H1 (cell line): ENCODE measurements at regions not wholly inside any gene's neighbourhood (a gene's known extent, or its start where the extent isn't known, plus 50 kb on each side); places are given as distances from the start of the nearest gene placed in this dataset.

Experiments used
- CTCF ChIA-PET: fragments of 300-600 bp; sonication (Branson Sonifier 250); formaldehyde crosslinking; loops from one replicate; lab custom pipeline; 2021; ENCODE audit not compliant: partially characterized antibody; lab: Charles Lee
- POLR2A ChIA-PET: fragments of 300-600 bp; sonication (Branson Sonifier 250); formaldehyde crosslinking; loops from one replicate; lab custom pipeline; 2021; ENCODE audit warnings: inconsistent platforms; ENCODE audit not compliant: partially characterized antibody; lab: Charles Lee
- DNase-seq, 2 experiments: peaks; one replicate each; pipeline versions ENCODE4 v3.0.0 to v3.0.0-alpha.2; 2010 to 2022; ENCODE audit warnings: low spot score in 2 of 2, low read depth in 1 of 2, mixed read lengths in 1 of 2
- FAIRE-seq: peaks from 2 replicates; lab custom pipeline; 2011; peaks lifted over from hg19 to GRCh38; lab: Jason Lieb, UNC
- H2AFZ ChIP-seq: 2 replicates; pipeline ENCODE4 v1.8.1; 2012; ENCODE audit warnings: low read length, inconsistent platforms
- H2AK5ac ChIP-seq: 2 replicates; pipeline ENCODE4 v1.6.1; 2013; ENCODE audit warnings: low read depth, low read length
- H2BK120ac ChIP-seq: replicated peaks from 2 replicates; pipeline ENCODE3; 2013; ENCODE audit warnings: low read depth, low read length, inconsistent platforms
- H2BK12ac ChIP-seq: 2 replicates; pipeline ENCODE4 v1.6.1; 2013; ENCODE audit warnings: low read depth, low read length
- H2BK15ac ChIP-seq: 2 replicates; pipeline ENCODE4 v1.6.1; 2013; ENCODE audit warnings: low read length
- H2BK20ac ChIP-seq: 2 replicates; pipeline ENCODE4 v1.6.1; 2013; ENCODE audit warnings: low read length
- H2BK5ac ChIP-seq: 2 replicates; pipeline ENCODE4 v1.6.1; 2013; ENCODE audit warnings: low read depth, low read length
- H3K14ac ChIP-seq: 2 replicates; pipeline ENCODE4 v1.6.1; 2013; ENCODE audit warnings: inconsistent platforms; ENCODE audit not compliant: insufficient read length
- H3K18ac ChIP-seq: 2 replicates; pipeline ENCODE4 v1.6.1; 2013; ENCODE audit warnings: low read length; ENCODE audit errors: extremely low read depth
- H3K23ac ChIP-seq: 2 replicates; pipeline ENCODE4 v1.6.1; 2013; ENCODE audit warnings: inconsistent platforms; ENCODE audit not compliant: insufficient read length
- H3K23me2 ChIP-seq: 2 replicates; pipeline ENCODE4 v1.6.1; 2013; ENCODE audit warnings: low read depth, low read length
- H3K27ac ChIP-seq: 2 replicates; pipeline ENCODE4 v1.6.1; 2011; ENCODE audit warnings: low read depth, low read length, inconsistent platforms
- H3K27me3 ChIP-seq, 4 experiments: replicated peaks in 1 of 4; 1 replicate in 1 of 4; 2 replicates in 3 of 4; pipeline versions ENCODE4 v1.6.1 to v1.8.1; 2011 to 2013; ENCODE audit warnings: low read length in 3 of 4, mild to moderate bottlenecking in 3 of 4, inconsistent platforms in 2 of 4, mixed read lengths in 2 of 4, moderate library complexity in 1 of 4; ENCODE audit not compliant: control insufficient read depth in 3 of 4, insufficient read depth in 3 of 4; ENCODE audit errors: extremely low read depth in 1 of 4
- H3K36me3 ChIP-seq, 4 experiments: 2 replicates each; pipeline versions ENCODE4 v1.6.1 to v1.8.1; 2011 to 2013; ENCODE audit warnings: mild to moderate bottlenecking in 4 of 4, low read length in 3 of 4, moderate library complexity in 2 of 4, control low read depth in 1 of 4, inconsistent platforms in 1 of 4; ENCODE audit not compliant: insufficient read depth in 4 of 4, control insufficient read depth in 2 of 4
- H3K4ac ChIP-seq: replicated peaks from 2 replicates; pipeline ENCODE3; 2013; ENCODE audit warnings: low read length, low read depth, mixed read lengths, inconsistent platforms; ENCODE audit not compliant: insufficient read length
- H3K4me1 ChIP-seq, 4 experiments: replicated peaks in 1 of 4; 1 replicate in 1 of 4; 2 replicates in 3 of 4; pipeline versions ENCODE4 v1.6.1 to v1.8.1; 2011 to 2013; ENCODE audit warnings: low read length in 3 of 4, inconsistent platforms in 2 of 4, mixed read lengths in 1 of 4; ENCODE audit not compliant: insufficient read depth in 4 of 4, control insufficient read depth in 3 of 4
- H3K4me2 ChIP-seq, 2 experiments: 2 replicates each; pipeline versions ENCODE4 v1.6.1 to v1.8.1; 2011 to 2013; ENCODE audit warnings: low read depth in 2 of 2, low read length in 2 of 2, control low read depth in 1 of 2, inconsistent platforms in 1 of 2, mild to moderate bottlenecking in 1 of 2; ENCODE audit not compliant: insufficient read depth in 1 of 2
- H3K4me3 ChIP-seq, 4 experiments: fragments of 200-600, 300-600 bp in 1 of 4; sonication (generic), shearing (Covaris generic), sonication (Bioruptor Twin) in 1 of 4; 2 replicates each; pipeline versions ENCODE4 v1.5.1 to v1.8.1; 2011 to 2016; ENCODE audit warnings: low read length in 4 of 4, low read depth in 3 of 4, control low read depth in 2 of 4, inconsistent platforms in 2 of 4, mild to moderate bottlenecking in 2 of 4, mixed read lengths in 1 of 4, moderate library complexity in 1 of 4; ENCODE audit not compliant: insufficient read depth in 2 of 4; ENCODE audit errors: extremely low read depth in 1 of 4
- H3K56ac ChIP-seq: replicated peaks from 2 replicates; pipeline ENCODE3; 2013; ENCODE audit warnings: low read depth, mild to moderate bottlenecking, mixed read lengths, low read length, inconsistent platforms; ENCODE audit not compliant: insufficient read length
- H3K79me1 ChIP-seq: 2 replicates; pipeline ENCODE4 v1.6.1; 2013; ENCODE audit warnings: low read depth, low read length, control low read depth
- H3K79me2 ChIP-seq, 2 experiments: 2 replicates each; pipeline versions ENCODE4 v1.6.1 to v1.8.1; 2012 to 2013; ENCODE audit warnings: low read length in 2 of 2, mild to moderate bottlenecking in 2 of 2, inconsistent platforms in 1 of 2; ENCODE audit not compliant: insufficient read depth in 2 of 2, control insufficient read depth in 1 of 2
- H3K9ac ChIP-seq, 4 experiments: replicated peaks in 1 of 4; 1 replicate in 1 of 4; 2 replicates in 3 of 4; pipeline versions ENCODE4 v1.6.1 to v1.8.1; 2011 to 2013; ENCODE audit warnings: low read depth in 3 of 4, low read length in 3 of 4, control low read depth in 2 of 4, mild to moderate bottlenecking in 2 of 4, moderate library complexity in 2 of 4, inconsistent platforms in 1 of 4; ENCODE audit errors: extremely low read depth in 1 of 4
- H3K9me3 ChIP-seq, 2 experiments: 2 replicates each; pipeline versions ENCODE4 v1.6.1 to v1.8.1; 2012 to 2013; ENCODE audit warnings: mild to moderate bottlenecking in 2 of 2, moderate library complexity in 2 of 2, control low read depth in 1 of 2, inconsistent platforms in 1 of 2, low read depth in 1 of 2, low read length in 1 of 2, mixed read lengths in 1 of 2; ENCODE audit not compliant: insufficient read depth in 2 of 2
- H4K20me1 ChIP-seq, 2 experiments: replicated peaks in 1 of 2; 2 replicates each; pipeline versions ENCODE3 to v1.8.1; 2011 to 2013; ENCODE audit warnings: inconsistent platforms in 2 of 2, low read length in 2 of 2, mild to moderate bottlenecking in 1 of 2; ENCODE audit not compliant: insufficient read depth in 2 of 2, control insufficient read depth in 1 of 2
- H4K5ac ChIP-seq: 2 replicates; pipeline ENCODE4 v1.6.1; 2013; ENCODE audit warnings: low read length, low read depth, mixed read lengths, inconsistent platforms; ENCODE audit not compliant: insufficient read length
- H4K8ac ChIP-seq: 2 replicates; pipeline ENCODE4 v1.8.0; 2013; ENCODE audit warnings: mild to moderate bottlenecking, moderate library complexity, low read length, inconsistent platforms; ENCODE audit not compliant: insufficient read depth; ENCODE audit errors: extremely low read depth
- H4K91ac ChIP-seq: replicated peaks from 2 replicates; pipeline ENCODE3; 2013; ENCODE audit warnings: low read length, mixed read lengths, inconsistent platforms; ENCODE audit not compliant: insufficient read length
- ATF3 ChIP-seq: IDR thresholded peaks from 2 replicates; pipeline ENCODE4 v1.6.1; 2011; ENCODE audit warnings: low read depth, mild to moderate bottlenecking, low read length; ENCODE audit not compliant: insufficient read depth
- CTBP2 ChIP-seq: IDR thresholded peaks from 2 replicates; pipeline ENCODE4 v1.7.0; 2011; ENCODE audit warnings: borderline replicate concordance, mild to moderate bottlenecking, moderate library complexity, mixed read lengths, low read length; ENCODE audit not compliant: insufficient read depth, insufficient read length
- EZH2 ChIP-seq: fragments of 200-600 bp; sonication (generic); IDR thresholded peaks from 2 replicates; pipeline ENCODE4 v1.7.1; 2012; ENCODE audit warnings: low read depth, mild to moderate bottlenecking, moderate library complexity, low read length, inconsistent platforms; ENCODE audit not compliant: severe bottlenecking
- HDAC2 ChIP-seq, 2 experiments: fragments of 300-600 bp in 1 of 2; sonication (generic) in 1 of 2; IDR thresholded peaks; 2 replicates each; pipeline ENCODE4 v1.6.1; 2011 to 2012; ENCODE audit warnings: low read depth in 2 of 2, low read length in 2 of 2, mild to moderate bottlenecking in 2 of 2, moderate library complexity in 2 of 2, borderline replicate concordance in 1 of 2, inconsistent platforms in 1 of 2
- NANOG ChIP-seq: IDR thresholded peaks from 2 replicates; pipeline ENCODE4 v1.6.1; 2011; ENCODE audit warnings: low read length, low read depth, mild to moderate bottlenecking, inconsistent platforms; ENCODE audit not compliant: insufficient read depth, poor library complexity, severe bottlenecking
- POLR2AphosphoS5 ChIP-seq: IDR thresholded peaks from 2 replicates; pipeline ENCODE4 v1.6.1; 2011; ENCODE audit warnings: low read depth, low read length
- POU5F1 ChIP-seq: IDR thresholded peaks from 2 replicates; pipeline ENCODE4 v1.6.1; 2011; ENCODE audit warnings: low read depth, mild to moderate bottlenecking, low read length, moderate library complexity
- SAP30 ChIP-seq: fragments of 300-600 bp; sonication (generic); IDR thresholded peaks from 2 replicates; pipeline ENCODE4 v1.7.1; 2012; ENCODE audit warnings: low read length, moderate library complexity, mild to moderate bottlenecking, inconsistent platforms; ENCODE audit not compliant: insufficient read depth, insufficient replicate concordance
- SP2 ChIP-seq: IDR thresholded peaks from 2 replicates; pipeline ENCODE4 v1.6.1; 2012; ENCODE audit warnings: mild to moderate bottlenecking, low read length, inconsistent platforms
- USF2 ChIP-seq: IDR thresholded peaks from 2 replicates; pipeline ENCODE4 v1.6.1; 2011; ENCODE audit warnings: low read length, improper control_type of control experiment
- WGBS, 2 experiments: shearing (Covaris generic) in 1 of 2; methylation state at CpG; one replicate each; pipeline versions ENCODE4 v1.1.6 to v1.1.7; 2013 to 2015; ENCODE audit warnings: low lambda C conversion rate in 2 of 2, mixed read lengths in 2 of 2, inconsistent platforms in 1 of 2, low coverage in 1 of 2, missing lambda C conversion rate in 1 of 2; ENCODE audit not compliant: insufficient replicate concordance in 2 of 2, insufficient coverage in 1 of 2, insufficient read length in 1 of 2; ENCODE audit errors: extremely low coverage in 1 of 2, missing lambda C conversion rate in 1 of 2; 5-methylcytosine and 5-hydroxymethylcytosine counted together

DNA sequence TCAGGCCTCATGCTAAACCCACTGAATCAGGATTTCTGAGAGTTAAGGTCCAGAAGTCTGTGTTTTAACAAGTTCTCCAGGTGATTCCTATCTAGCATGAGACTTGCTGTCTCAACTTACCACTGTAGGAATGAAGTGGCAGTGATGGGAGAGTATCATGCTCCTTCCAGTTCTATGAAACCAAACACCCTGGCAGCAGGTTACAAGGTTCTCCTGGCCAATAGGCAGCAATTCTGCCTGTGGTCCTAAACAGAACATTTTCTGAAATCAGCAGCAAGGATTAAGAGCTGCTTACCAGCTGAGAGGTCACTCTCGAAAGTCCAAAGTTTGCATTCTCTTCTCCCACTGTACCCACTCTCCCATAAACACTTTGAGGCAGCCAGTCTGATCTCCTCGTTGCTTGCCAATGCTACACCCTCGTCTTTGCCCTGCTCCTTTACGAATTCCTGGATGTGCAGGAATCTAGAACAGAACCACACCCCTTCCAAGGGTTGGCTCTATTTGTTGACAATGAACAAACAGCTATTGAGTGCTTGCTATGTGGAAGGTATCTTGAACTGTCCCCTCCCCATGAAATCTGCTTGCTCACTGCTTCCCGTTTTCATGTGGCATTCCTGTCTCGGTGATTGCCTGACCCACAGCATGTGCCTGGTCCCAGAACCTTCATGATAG lies 100.5 kb downstream of the TMEM174 start:
- Histone ChIP-seq H2BK12ac (no peak overlapping the region), H3K4me3 (no peak overlapping the region), H3K14ac (no peak overlapping the region), H3K23me2 (no peaks in the 10 kb centered on the region), H3K36me3 (no peaks in the 10 kb centered on the region), H3K4ac (no peak overlapping the region), H3K27me3 (peaks cover 0 to 2% (median 0%) of the 10 kb centered on the region in 4 experiments; a peak in 3 of 7 replicates), H2AFZ (no peak overlapping the region), H3K79me2 (no peaks in the 10 kb centered on the region), H3K4me1 (peaks cover 0 to 4% (median 0%) of the 10 kb centered on the region in 4 experiments; a peak in 1 of 7 replicates), H4K20me1 (no peaks in the 10 kb centered on the region), H2BK120ac (no peak overlapping the region), H2BK15ac (no peak overlapping the region; the same call in 1 of the 2 replicates), H4K5ac (no peak overlapping the region), H3K56ac (no peak overlapping the region), H3K9ac (no peak overlapping the region), H3K4me2 (no peak overlapping the region), H4K8ac (no peak overlapping the region), H2BK20ac (peak overlapping the region; percentile 13; the same call in 1 of the 2 replicates), H2AK5ac (no peak overlapping the region), H3K27ac (no peak overlapping the region), H4K91ac (no peak overlapping the region), H2BK5ac (no peak overlapping the region), H3K9me3 (no peaks in the 10 kb centered on the region), H3K18ac (no peak overlapping the region), H3K79me1 (no peaks in the 10 kb centered on the region), H3K23ac (no peak overlapping the region)
- WGBS, 2 experiments = 95% methylated on average over 6 of the region's 6 CpGs; no CpG with 5 or more reads in 1 of the 2 experiments
- ChIA-PET POLR2A (interaction anchor here (0.7 to 1.4 kb wide), 2 partner anchors 10 to 30 kb away, joined by 3 read pairs; no protein-coding TSS in a partner anchor), CTCF (interaction anchor here (1.3 to 1.7 kb wide), 2 partner anchors 12 to 25 kb away, joined by 4 to 5 read pairs; no protein-coding TSS in a partner anchor)
- no peak for FAIRE-seq
- DNase-seq = no peak
- TF ChIP-seq POLR2AphosphoS5 (no peak), SP2 (no peak), CTBP2 (no peak), SAP30 (no peak), ATF3 (no peak), USF2 (no peak), POU5F1 (no peak), NANOG (no peak), EZH2 (no peak), HDAC2 (IDR thresholded peaks at IDR 0.05; ENCODE audit: borderline replicate concordance in 1 of 2, low read depth in 2 of 2, low read length in 2 of 2) (no peak)
